ENCODE measurements at regions not wholly inside any gene's neighbourhood (a gene's known extent, or its start where the extent isn't known, plus 50 kb on each side); places are given as distances from the start of the nearest gene placed in this dataset.

GRCh38 chr18:46370898-46371297 is 266.7 kb downstream of the HAUS1 start (continued):
- TF ChIP-seq ATF2 (IDR thresholded peaks at IDR 0.05; ENCODE audit: low read length): no peak
- TF ChIP-seq RBBP5 (IDR thresholded peaks at IDR 0.05; ENCODE audit: borderline replicate concordance, low read depth, low read length): no peak
- no peak for TF ChIP-seq NRF1 (IDR thresholded peaks at IDR 0.05; ENCODE audit: low read depth, low read length)

Measured in H1 (cell line).